Type B pancreatic cell (in vitro differentiated cells): ENCODE measurements at regions not wholly inside any gene's neighbourhood (a gene's known extent, or its start where the extent isn't known, plus 50 kb on each side); places are given as distances from the start of the nearest gene placed in this dataset.

Source experiments
- DNase-seq: peaks from one replicate; pipeline ENCODE4 v3.0.0; 2021; ENCODE audit warnings: mixed read lengths; ENCODE audit not compliant: unreplicated experiment; ENCODE audit errors: extremely low spot score
- H3K27ac Mint-ChIP-seq: 2 replicates; pipeline ENCODE4 v1.8.0; 2021; ENCODE audit warnings: mild to moderate bottlenecking, mixed read lengths
- H3K27me3 Mint-ChIP-seq: 2 replicates; pipeline ENCODE4 v1.8.0; 2021; ENCODE audit warnings: mixed read lengths
- H3K36me3 Mint-ChIP-seq: 2 replicates; pipeline ENCODE4 v1.8.0; 2021; ENCODE audit warnings: mixed read lengths
- H3K4me1 Mint-ChIP-seq: one replicate; pipeline ENCODE4 v1.8.0; 2021; ENCODE audit warnings: mixed read lengths; ENCODE audit not compliant: unreplicated experiment
- H3K4me3 Mint-ChIP-seq: 2 replicates; pipeline ENCODE4 v1.8.0; 2021; ENCODE audit warnings: mild to moderate bottlenecking, mixed read lengths
- H3K9me3 Mint-ChIP-seq: 2 replicates; pipeline ENCODE4 v1.8.0; 2021; ENCODE audit warnings: mixed read lengths
- TF ChIP-seq, protein P1 (sequence below): fragments of 200-600 bp; sonication (generic); conservative IDR thresholded peaks from 2 replicates; pipeline ENCODE4 v1.5.0; 2021; ENCODE audit warnings: antibody characterized with exemption, mild to moderate bottlenecking

DNA sequence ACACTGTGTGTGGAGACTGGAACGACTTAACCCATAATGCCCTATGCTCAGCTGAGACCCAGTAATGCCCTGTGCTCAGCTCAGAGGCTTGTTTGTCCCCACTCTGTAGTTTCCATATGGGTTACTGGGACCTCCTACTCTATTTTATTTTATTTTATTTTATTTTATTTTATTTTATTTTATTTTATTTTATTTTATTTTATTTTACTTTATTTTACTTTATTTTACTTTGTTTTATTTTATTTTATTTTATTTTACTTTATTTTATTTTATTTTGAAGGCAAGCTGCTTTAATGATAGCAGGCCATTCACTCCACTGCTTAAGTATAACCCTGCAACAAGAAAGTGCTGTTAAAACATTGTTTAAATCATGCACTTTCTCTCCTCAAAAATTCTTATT, 603.4 kb upstream of the JAG1 start:
- peaks cover 14% of the 10 kb centered on the region for H3K27me3 Mint-ChIP-seq
- no peak overlapping the region for H3K4me3 Mint-ChIP-seq
- no peaks in the 10 kb centered on the region for H3K36me3 Mint-ChIP-seq
- H3K27ac Mint-ChIP-seq = no peak overlapping the region
- H3K9me3 Mint-ChIP-seq = no peaks in the 10 kb centered on the region
- DNase-seq = no peak
- TF ChIP-seq, protein P1, sequence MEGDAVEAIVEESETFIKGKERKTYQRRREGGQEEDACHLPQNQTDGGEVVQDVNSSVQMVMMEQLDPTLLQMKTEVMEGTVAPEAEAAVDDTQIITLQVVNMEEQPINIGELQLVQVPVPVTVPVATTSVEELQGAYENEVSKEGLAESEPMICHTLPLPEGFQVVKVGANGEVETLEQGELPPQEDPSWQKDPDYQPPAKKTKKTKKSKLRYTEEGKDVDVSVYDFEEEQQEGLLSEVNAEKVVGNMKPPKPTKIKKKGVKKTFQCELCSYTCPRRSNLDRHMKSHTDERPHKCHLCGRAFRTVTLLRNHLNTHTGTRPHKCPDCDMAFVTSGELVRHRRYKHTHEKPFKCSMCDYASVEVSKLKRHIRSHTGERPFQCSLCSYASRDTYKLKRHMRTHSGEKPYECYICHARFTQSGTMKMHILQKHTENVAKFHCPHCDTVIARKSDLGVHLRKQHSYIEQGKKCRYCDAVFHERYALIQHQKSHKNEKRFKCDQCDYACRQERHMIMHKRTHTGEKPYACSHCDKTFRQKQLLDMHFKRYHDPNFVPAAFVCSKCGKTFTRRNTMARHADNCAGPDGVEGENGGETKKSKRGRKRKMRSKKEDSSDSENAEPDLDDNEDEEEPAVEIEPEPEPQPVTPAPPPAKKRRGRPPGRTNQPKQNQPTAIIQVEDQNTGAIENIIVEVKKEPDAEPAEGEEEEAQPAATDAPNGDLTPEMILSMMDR = no peak
- peaks cover 5% of the 10 kb centered on the region for H3K4me1 Mint-ChIP-seq

DNA sequence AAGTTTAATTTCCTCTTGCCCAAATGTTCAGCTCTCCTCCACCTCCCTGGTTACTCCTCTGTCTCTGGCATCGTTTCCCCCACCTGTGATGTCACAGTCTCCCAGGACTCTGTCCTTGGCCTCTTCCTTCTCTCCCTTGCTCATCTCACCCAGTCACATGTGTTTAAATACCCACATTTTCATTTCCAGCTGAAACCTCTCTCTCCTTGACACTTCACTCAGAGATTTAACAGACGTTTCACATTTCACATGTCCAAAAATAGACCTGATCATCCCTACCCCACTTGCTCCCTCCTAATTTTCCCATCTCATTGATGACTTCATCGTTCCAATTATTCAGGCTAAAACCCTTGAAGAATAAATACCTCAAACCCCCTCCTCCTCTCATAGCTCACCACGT, 604.1 kb upstream of the JAG1 start:
- TF ChIP-seq, protein P1 = no peak
- Mint-ChIP-seq H3K4me1 (peaks cover 5% of the 10 kb centered on the region), H3K27me3 (peaks cover 14% of the 10 kb centered on the region), H3K9me3 (no peaks in the 10 kb centered on the region), H3K4me3 (no peak overlapping the region), H3K27ac (no peak overlapping the region), H3K36me3 (no peaks in the 10 kb centered on the region)
- DNase-seq = no peak

DNA sequence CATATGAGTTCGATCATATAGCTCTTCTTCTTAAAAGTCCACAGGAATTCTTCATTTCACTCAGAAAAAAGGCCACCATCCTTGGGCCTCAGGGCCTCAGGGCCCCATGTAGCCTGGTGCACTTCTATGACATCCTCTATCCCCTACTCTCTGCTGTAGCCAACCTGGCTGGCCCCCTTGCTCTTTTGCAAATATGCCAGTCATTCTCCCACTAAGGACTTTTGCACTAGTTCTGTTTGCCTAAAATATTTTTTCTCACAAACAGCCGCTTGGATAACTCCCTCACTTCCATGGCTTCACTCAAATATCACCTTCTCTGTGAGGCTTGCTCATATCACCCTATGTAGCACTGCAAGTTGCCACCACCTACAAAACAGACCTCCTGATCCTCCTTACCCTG, 604.7 kb upstream of the JAG1 start:
- DNase-seq = no peak
- Mint-ChIP-seq H3K36me3 (no peaks in the 10 kb centered on the region), H3K9me3 (no peaks in the 10 kb centered on the region), H3K4me1 (peaks cover 2% of the 10 kb centered on the region), H3K4me3 (no peak overlapping the region), H3K27ac (no peak overlapping the region), H3K27me3 (peaks cover 14% of the 10 kb centered on the region)
- TF ChIP-seq, protein P1 = no peak

DNA sequence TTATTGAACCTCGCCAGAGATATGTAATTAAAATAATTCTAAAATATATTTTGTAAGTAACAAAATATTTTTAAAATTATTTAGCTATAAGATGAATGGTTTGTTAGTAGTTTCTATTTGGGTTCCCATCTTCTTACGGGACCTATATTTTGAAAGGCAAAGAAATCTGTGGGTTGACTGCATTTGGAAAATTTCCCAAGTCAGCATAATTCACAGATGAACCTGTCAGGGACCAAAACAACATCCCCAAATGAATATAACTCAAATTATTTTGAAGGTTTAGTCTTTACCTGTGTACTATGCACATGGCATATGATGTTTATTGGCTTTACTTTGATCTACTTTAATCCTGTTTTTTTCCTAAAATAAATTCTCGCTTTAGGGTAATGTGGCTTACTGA, 607.4 kb upstream of the JAG1 start:
- no peak for DNase-seq
- Mint-ChIP-seq H3K4me1 (no peaks in the 10 kb centered on the region), H3K36me3 (no peaks in the 10 kb centered on the region), H3K4me3 (no peak overlapping the region), H3K27ac (no peak overlapping the region), H3K27me3 (peaks cover 8% of the 10 kb centered on the region), H3K9me3 (no peaks in the 10 kb centered on the region)
- TF ChIP-seq, protein P1 = no peak

DNA sequence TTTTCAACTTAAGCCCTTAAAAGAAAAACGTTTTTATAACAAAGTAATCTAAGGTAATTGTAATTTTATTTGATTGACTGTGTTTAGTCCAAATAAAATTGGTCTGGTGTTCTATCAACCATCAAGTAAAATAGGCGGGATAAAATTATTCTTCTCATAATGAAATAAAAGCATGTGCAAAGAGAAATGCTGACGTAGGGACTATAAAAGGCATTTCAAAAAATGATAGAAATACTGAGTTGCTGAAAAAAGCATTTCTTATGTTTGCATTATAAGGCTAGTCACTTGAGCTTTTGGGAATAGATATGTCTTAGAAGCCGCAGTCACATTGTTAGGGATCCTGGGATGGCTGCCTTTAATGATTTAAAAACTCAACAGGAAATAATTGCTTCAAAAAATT, 608.0 kb upstream of the JAG1 start:
- Mint-ChIP-seq H3K27ac (no peak overlapping the region), H3K9me3 (no peaks in the 10 kb centered on the region), H3K27me3 (peaks cover 8% of the 10 kb centered on the region), H3K4me1 (no peaks in the 10 kb centered on the region), H3K4me3 (no peak overlapping the region), H3K36me3 (no peaks in the 10 kb centered on the region)
- no peak for DNase-seq
- TF ChIP-seq, protein P1 = no peak

DNA sequence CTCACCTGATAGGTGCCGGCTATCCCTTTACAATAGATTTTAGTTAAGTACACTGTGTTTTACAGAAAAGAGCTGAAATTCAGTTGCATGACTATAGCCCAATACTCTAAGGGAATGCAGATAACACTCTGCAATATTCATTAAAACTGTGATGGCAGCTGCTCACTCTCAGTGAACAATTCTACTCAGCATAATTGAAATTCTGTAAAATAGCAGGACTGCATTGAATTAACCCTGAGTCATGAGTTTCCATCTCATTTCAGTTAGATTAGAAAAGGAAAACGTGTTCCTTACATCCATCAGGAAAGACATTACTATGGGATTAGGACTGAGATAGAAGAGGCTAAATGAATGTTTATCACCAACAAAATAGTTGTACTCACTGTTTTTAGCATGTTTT, 613.3 kb upstream of the JAG1 start:
- H3K4me1 Mint-ChIP-seq = no peaks in the 10 kb centered on the region
- TF ChIP-seq, protein P1 = no peak
- no peaks in the 10 kb centered on the region for H3K27me3 Mint-ChIP-seq
- H3K36me3 Mint-ChIP-seq = no peaks in the 10 kb centered on the region
- no peak for DNase-seq
- H3K4me3 Mint-ChIP-seq = no peak overlapping the region
- no peaks in the 10 kb centered on the region for H3K9me3 Mint-ChIP-seq
- H3K27ac Mint-ChIP-seq = no peak overlapping the region
